Endothelial cell (in vitro differentiated cells): ENCODE measurements at regions not wholly inside any gene's neighbourhood (a gene's known extent, or its start where the extent isn't known, plus 50 kb on each side); places are given as distances from the start of the nearest gene placed in this dataset.

Experiments used
- DNase-seq: peaks from one replicate; pipeline ENCODE4 v3.0.0; 2021; ENCODE audit warnings: low spot score
- H3K27ac Mint-ChIP-seq: one replicate; pipeline ENCODE4 v1.8.0; 2021; ENCODE audit warnings: mixed read lengths, inconsistent platforms; ENCODE audit not compliant: unreplicated experiment
- H3K27me3 Mint-ChIP-seq: one replicate; pipeline ENCODE4 v1.8.0; 2021; ENCODE audit warnings: mild to moderate bottlenecking, moderate library complexity, mixed read lengths, inconsistent platforms; ENCODE audit not compliant: unreplicated experiment
- H3K36me3 Mint-ChIP-seq: one replicate; pipeline ENCODE4 v1.8.0; 2021; ENCODE audit warnings: mild to moderate bottlenecking, low read depth, mixed read lengths, inconsistent platforms; ENCODE audit not compliant: unreplicated experiment
- H3K4me1 Mint-ChIP-seq: one replicate; pipeline ENCODE4 v1.8.0; 2021; ENCODE audit warnings: mild to moderate bottlenecking, mixed read lengths, inconsistent platforms; ENCODE audit not compliant: unreplicated experiment
- H3K4me3 Mint-ChIP-seq: one replicate; pipeline ENCODE4 v1.8.0; 2021; ENCODE audit warnings: mild to moderate bottlenecking, mixed read lengths, inconsistent platforms; ENCODE audit not compliant: unreplicated experiment
- H3K9me3 Mint-ChIP-seq: one replicate; pipeline ENCODE4 v1.8.0; 2021; ENCODE audit warnings: mixed read lengths, inconsistent platforms; ENCODE audit not compliant: unreplicated experiment
- TF ChIP-seq, protein P1 (sequence below): fragments of 200-600 bp; sonication (generic); IDR thresholded peaks from one replicate; pipeline ENCODE4 v1.5.0; 2021; ENCODE audit warnings: antibody characterized with exemption; ENCODE audit not compliant: unreplicated experiment

GRCh38 chr5:4785971-4786370 lies 354.2 kb upstream of the ADAMTS16 start:
- Mint-ChIP-seq H3K36me3 (no peaks in the 10 kb centered on the region), H3K27me3 (peaks cover 1% of the 10 kb centered on the region), H3K4me1 (peaks cover 1% of the 10 kb centered on the region), H3K27ac (no peak overlapping the region), H3K9me3 (peaks cover 6% of the 10 kb centered on the region), H3K4me3 (no peak overlapping the region)
- TF ChIP-seq, protein P1, sequence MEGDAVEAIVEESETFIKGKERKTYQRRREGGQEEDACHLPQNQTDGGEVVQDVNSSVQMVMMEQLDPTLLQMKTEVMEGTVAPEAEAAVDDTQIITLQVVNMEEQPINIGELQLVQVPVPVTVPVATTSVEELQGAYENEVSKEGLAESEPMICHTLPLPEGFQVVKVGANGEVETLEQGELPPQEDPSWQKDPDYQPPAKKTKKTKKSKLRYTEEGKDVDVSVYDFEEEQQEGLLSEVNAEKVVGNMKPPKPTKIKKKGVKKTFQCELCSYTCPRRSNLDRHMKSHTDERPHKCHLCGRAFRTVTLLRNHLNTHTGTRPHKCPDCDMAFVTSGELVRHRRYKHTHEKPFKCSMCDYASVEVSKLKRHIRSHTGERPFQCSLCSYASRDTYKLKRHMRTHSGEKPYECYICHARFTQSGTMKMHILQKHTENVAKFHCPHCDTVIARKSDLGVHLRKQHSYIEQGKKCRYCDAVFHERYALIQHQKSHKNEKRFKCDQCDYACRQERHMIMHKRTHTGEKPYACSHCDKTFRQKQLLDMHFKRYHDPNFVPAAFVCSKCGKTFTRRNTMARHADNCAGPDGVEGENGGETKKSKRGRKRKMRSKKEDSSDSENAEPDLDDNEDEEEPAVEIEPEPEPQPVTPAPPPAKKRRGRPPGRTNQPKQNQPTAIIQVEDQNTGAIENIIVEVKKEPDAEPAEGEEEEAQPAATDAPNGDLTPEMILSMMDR = no peak
- DNase-seq = no peak

DNA sequence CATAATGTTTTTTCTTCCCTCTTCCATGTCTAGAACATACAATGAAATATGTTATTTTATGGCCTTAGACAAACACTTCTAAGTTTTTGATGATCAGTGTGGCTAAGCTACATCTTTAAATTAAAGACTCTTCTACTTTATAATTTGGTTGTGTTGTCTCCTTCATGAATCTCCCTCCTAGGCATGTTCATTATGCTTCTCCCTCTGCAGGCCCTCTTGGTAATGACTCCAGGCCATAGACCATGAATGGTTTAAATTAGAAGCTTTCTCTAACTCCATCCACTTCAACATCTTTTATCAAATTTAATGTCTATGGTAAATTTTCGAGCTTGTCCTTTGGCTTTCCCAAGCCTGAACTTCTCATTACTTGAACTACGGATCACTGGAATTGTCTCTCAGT lies 342.7 kb upstream of the ADAMTS16 start:
- no peak overlapping the region for H3K27ac Mint-ChIP-seq
- no peaks in the 10 kb centered on the region for H3K27me3 Mint-ChIP-seq
- no peaks in the 10 kb centered on the region for H3K9me3 Mint-ChIP-seq
- no peaks in the 10 kb centered on the region for H3K4me1 Mint-ChIP-seq
- no peak overlapping the region for H3K4me3 Mint-ChIP-seq
- DNase-seq = no peak
- TF ChIP-seq, protein P1 = no peak
- H3K36me3 Mint-ChIP-seq = no peaks in the 10 kb centered on the region

DNA sequence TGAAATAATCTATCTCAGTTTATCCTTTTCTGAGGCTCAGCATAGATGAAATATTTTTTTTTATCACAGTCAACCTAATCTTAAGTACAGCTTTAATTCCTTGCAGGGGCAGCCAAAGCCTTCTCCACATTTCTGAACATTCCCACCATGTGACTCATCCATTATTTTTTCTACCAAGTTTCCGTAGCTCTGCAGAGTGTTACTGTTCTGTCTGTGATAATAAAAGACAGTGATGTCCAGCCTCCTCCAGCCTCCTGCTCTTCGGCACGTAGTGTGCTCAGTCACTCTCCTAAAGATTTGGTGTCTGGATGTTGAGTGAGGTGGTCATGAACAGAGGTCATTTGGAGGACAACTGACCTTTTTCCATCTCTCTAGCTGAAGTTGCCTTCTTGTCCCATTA lies 338.1 kb upstream of the ADAMTS16 start:
- H3K27me3 Mint-ChIP-seq = no peaks in the 10 kb centered on the region
- H3K36me3 Mint-ChIP-seq = no peaks in the 10 kb centered on the region
- no peak overlapping the region for H3K4me3 Mint-ChIP-seq
- no peak for DNase-seq
- H3K4me1 Mint-ChIP-seq = no peaks in the 10 kb centered on the region
- TF ChIP-seq, protein P1 = no peak
- no peak overlapping the region for H3K27ac Mint-ChIP-seq
- no peaks in the 10 kb centered on the region for H3K9me3 Mint-ChIP-seq

- Mint-ChIP-seq H3K9me3 (no peaks in the 10 kb centered on the region), H3K27me3 (no peaks in the 10 kb centered on the region), H3K36me3 (no peaks in the 10 kb centered on the region), H3K4me1 (no peaks in the 10 kb centered on the region), H3K27ac (no peak overlapping the region), H3K4me3 (no peak overlapping the region)
- TF ChIP-seq, protein P1 = no peak
- no peak for DNase-seq
Observed at GRCh38 chr5:4804691-4805360, 335.3 kb upstream of the ADAMTS16 start.

DNA sequence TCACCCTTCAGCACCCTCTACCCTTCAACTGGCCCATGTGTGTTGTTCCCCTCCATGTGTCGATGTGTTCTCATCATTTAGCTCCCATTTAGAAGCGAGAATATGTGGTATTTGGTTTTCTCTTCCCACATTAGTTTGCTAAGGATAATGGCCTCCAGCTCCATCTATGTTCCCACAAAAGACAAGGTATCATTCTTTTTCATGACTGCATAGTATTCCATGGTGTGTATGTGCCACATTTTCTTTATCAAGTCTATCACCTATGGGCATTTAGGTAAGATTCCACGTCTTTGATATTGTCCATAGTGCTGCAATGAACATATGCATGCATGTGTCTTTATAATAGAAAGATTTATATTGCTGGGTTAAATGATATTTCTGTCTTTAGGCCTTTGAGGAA lies 325.1 kb upstream of the ADAMTS16 start:
- no peaks in the 10 kb centered on the region for H3K36me3 Mint-ChIP-seq
- TF ChIP-seq, protein P1 = no peak
- peaks cover 1% of the 10 kb centered on the region for H3K27me3 Mint-ChIP-seq
- no peaks in the 10 kb centered on the region for H3K4me1 Mint-ChIP-seq
- no peaks in the 10 kb centered on the region for H3K9me3 Mint-ChIP-seq
- no peak overlapping the region for H3K27ac Mint-ChIP-seq
- DNase-seq = no peak
- no peak overlapping the region for H3K4me3 Mint-ChIP-seq
